DMS153 treated with DMSO at 0.1 percent for 48 hours (cell line): ENCODE measurements at regions not wholly inside any gene's neighbourhood (a gene's known extent, or its start where the extent isn't known, plus 50 kb on each side); places are given as distances from the start of the nearest gene placed in this dataset.

Source experiments
- DNase-seq: peaks from one replicate; lab custom pipeline; 2025; ENCODE audit not compliant: unreplicated experiment; lab: John Stamatoyannopoulos, UW

DNA sequence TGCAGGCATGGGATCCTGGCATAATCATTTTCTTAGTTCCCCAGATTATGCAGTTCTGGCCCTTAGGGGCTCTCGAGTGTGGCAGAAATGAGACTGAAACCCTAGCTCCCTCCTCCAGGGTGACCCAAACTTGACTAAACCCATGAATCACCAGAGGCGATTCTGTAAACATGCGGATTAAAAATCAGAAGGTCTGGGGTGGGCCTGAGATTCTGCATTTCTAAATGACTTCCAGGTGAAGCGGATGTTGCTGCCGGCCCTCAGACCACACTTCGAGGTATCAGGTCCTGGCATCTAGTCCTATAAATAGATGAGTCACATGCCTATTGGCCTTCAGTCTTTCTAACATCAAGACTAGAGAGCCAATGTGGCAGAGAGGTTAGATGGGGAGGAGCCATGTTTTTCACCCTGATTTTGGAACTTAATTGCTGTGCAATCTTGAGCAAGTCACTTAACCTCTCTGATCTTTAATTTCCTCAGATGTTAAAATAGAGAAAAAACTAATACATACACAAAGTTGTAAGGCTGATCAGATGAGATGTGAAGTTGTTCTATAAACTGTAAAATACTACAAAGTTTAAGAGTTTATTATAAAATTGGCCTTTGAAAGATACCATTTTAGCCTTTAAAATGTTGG, 431.2 kb downstream of the FOXO1 start:
- no peak for DNase-seq

DNA sequence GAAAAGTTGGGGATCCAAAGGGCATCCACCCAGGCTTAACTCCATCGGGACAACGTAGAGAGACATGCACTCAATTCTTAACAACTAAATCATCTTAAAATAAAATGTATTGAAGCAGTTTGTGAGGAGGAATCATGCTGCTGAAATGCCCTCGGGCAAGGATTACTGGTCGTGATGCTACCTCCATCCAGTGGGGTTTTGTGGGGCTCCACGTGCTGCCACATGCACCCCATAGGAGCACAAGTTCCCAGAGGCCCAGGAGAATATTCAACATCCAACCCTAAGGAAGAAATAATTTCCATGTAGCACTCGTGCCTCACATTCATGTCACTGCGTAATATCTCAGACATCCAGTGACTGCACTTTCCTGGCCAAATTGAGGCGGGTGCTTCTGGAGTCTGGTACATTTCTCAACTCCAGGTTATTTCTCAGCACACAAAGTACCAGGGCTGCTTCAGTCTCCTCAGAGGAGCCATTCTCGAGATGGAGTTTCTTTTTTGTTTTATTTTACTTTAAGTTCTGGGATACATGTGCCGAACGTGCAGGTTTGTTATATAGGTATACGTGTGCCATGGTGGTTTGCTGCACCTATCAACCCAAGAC, 429.8 kb downstream of the FOXO1 start:
- no peak for DNase-seq

DNA sequence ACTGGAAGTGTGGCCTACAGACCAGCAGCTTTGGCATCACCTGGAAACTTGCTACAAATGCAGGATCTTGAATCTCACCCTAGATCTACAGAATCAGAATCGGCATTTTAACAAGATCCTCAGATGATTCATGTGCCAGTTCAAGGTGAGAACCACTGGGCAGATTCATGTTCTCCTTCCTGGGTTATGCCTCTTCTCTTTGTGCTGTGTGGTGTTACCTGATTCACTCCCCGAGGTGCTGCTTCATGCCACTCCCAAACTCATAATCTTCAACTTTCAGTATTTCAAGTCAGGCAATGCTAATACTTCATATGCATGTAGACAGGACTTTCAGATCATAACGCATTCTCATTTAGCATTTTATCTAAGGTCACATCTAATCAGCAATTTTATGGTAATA, 427.7 kb downstream of the FOXO1 start:
- DNase-seq, result no peak

DNA sequence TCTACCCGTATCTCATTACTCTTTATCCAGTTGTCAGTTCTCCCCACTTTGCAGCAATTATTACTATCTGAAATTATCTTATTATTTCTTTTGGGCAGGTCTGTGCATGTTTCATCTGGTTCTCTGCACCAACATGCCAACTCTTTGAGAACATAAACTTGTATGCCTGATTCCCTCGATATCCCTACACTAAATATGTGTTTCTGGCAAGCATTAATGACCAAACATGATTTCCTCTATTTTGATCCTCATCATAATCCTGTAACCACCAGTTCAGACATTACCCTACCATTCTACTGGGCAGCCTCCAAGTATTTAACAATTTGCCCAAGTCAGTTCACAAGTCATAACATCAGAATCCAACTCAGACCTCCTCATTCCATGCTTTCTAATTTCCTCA, 426.1 kb downstream of the FOXO1 start:
- no peak for DNase-seq

DNA sequence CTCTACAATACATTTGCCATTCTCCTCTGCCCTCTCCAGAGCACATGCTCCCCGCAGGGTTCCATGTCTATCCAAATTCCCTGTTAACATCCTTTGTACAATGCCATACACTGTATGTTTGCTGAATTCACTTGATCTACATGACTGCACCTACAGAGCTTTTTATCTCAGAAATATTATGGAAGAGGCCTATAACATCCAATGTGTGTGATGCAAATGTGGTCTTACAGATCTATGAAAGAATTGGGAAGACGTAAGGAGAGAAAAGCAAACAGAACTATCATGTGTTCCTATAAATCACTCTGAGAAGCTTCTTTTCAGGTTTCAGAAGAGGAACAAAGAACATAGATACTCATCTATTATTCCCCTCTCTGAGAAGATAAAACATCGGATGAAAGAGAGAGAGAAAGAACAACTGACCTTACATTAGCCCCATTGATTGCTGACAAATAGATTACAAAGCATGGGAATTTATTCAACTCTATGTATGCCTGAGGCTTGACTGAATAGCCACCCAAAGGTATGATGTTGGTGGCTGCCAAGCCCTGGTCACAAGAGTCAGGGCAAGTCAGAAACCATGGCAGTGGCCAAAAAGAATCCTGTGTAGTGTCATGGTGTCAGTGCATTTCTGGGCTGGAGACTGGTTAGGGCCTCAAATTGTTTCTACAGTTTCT, 425.2 kb downstream of the FOXO1 start:
- DNase-seq, result no peak

DNA sequence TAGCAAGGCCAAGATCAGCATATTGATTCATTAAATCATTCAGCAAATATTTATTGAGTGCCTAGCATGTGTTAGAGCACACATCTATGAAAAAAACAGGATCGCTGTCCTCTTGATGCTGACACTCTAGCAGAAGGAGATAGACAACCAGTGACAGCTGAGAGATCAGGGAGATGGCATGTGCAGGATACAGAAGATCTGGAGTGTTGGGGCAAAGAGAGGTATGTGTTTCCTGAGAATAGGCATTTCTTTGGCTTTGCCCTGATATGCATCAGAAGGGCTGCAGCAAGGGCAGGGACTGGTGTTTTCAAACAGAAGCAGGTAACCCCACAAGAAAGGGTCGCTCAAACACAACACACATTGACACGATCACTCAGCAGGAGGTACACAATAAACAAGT, 423.4 kb downstream of the FOXO1 start:
- no peak for DNase-seq

DNA sequence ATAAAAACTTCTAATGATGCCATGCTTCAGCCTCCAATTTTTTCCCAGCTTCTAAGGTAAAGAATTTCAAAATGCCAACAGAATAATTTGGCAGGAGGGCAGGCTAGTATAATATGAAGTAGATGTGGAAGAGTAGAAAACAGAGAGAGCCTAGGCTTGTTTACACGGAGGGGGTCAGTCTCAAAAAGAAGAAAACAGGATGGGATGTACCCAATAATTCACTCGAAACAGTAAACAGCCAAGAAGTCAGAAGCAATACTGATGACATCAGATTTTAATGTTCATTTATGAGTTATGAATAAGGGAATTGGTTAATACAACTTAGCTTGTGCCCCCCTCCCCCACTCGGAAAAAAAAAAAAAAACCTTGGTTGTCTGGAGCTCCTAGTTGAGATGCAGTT, 422.5 kb downstream of the FOXO1 start:
- no peak for DNase-seq

DNA sequence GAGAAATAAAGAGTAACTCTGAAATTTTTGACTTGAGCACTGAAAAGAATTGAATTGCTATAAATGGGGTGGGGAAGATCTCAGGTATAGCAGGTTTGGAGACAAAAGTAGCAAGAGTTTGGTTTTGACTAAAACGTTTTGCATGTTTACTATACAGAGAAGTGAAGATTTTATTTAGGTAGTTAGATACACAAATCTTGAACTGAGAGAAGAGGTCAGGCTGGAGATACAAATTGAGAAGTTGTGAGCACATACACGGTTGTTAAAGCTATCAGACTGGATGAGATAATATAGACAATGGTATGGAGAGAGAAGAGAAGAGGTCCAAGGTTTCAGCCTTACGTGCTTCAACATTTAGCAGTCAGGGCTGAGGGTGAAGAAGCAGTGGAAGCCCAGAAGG, 420.9 kb downstream of the FOXO1 start:
- no peak for DNase-seq

DNA sequence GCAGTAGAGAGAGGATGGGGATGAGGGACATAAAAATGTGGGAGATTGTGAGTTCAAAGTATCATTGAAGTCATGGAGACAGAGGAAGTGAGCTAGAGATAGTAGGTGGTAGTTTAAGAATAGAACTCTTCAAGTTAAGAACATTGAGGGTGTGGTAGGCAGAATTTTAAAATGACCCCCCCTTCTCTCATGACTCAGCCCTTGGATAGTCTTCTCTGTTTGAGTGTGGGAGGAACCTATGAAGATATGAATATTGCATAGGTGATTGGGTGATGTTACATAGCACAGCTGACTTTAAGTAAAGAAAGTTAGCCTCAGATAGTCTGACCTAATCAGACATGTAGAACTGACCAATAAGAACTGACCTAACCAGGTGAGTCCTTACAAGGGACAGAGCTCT, 418.6 kb downstream of the FOXO1 start:
- DNase-seq, result no peak

DNA sequence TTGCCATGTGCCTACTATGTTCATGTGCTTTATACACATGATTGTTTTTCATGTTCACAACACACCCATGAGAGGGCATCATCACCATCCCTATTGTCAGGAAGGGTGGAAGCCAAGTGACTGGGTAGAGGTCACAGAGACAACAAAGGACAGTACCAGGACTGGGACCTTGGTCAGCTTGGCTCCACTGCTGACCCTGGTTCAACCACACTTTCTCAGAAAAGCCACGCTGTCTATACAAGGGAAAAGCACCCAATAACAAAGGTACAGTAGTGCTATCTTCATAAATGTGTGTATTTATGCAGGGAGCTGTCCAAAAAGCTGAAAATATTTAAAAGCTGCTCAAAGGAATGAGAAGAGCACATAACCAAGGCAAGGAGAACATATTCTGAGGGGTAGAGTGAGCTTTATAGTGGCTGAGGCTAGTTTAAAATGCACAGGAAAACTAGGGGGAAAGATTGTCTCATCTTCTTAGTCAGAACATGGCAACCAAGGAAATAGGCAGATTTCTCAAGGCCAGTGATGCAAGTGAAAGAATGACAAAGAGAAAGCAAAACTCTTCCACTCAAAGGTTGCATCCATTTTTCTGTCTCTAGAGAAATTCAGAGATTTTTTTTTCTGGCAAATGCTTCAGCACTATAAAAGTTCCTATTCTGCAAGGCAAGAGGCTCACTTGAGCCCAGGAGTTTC, 415.0 kb downstream of the FOXO1 start:
- DNase-seq, result no peak

DNA sequence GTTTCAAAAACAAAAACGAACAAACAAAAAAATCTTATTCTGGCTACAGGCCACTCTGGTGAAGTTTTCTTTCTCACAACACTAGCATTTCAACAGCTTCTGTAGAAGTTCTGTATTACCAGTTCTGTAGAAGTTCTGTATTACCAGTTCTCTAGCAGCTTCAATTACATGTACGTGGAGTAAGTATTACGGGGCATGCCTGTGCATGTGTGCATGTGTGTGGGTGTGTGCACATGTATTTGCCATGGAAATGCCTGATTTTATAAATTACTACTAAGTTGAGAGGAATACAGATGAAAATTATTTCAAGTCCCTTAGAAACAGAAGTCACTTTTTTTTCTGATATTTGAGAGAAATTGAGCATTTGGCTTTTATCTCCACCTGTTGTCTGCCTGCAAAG, 414.2 kb downstream of the FOXO1 start:
- no peak for DNase-seq

DNA sequence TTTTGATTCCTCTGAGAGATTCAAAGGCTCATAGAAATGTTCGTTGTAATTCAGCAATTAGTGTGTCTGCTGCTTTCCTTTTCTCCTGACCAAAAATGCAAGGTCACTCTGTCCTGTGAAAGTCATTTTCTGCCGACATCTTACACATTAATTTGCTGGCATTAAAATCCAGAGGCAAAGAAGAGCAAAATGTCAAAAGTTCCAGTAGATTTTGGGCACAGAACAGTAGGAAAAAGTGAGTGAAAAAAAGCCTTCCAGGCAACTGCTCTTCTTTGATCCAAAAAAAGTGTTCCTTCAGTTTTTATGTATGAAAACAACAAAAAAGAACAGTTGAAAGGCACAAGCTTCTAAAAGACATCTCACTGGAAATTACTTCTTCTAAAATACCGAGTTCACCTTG, 413.8 kb downstream of the FOXO1 start:
- no peak for DNase-seq

DNA sequence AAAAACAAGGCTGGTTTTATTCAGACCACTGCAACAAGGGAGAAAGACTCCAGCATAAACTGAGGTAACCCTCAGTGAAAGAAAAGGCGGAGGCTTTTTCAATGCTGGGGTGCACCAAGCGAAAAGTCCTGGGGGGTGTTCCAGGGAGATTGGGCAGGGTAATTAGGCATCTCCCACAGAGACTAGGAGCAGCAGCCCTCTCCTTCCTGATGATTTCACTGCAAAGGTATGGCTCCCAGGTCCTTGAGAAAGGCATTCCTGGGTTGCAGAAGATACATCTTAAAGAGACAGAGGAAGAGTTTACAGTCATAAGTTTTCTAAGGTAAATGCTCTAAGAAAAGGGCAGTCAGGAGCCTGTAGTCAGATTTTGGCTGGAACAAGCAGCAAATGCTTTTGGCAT, 412.0 kb downstream of the FOXO1 start:
- DNase-seq, result no peak

DNA sequence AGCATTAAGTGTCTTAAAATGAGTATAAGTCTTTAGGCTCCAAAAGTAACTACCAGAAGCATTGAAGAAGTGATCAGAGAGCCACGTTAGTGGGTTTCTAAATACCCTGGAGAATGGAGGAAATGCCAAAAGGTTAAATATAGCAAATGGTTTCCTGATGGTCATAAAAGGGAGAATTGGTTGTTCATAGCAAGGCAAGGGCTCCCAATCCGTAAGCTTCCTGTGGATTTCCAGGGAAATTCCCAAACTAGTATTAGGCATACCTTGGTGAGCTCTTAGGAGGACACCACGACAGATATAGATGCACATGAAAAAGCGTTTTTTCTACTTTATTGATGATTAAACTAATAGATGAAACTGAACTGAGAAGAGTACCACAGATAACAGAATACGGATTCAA, 410.9 kb downstream of the FOXO1 start:
- DNase-seq, result no peak

DNA sequence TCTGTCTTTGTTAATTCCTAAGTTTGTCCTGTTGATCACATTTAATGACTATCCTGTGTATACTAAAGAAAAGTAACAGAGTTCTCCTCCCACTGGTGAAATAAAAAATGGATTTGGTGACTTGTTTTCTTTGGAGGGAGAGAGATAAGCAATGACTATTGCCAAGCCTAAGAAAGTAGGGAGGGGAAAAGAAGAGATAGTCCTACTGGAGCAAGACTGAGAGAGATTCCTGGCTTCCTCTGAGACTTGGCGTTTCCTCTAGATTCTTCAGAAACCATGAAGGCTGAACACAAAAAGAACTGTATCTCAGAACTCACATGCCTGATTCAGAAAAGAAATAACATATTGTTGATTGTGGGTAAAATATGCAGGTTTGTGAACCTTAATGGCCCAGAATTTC, 406.5 kb downstream of the FOXO1 start:
- DNase-seq, result no peak

DNA sequence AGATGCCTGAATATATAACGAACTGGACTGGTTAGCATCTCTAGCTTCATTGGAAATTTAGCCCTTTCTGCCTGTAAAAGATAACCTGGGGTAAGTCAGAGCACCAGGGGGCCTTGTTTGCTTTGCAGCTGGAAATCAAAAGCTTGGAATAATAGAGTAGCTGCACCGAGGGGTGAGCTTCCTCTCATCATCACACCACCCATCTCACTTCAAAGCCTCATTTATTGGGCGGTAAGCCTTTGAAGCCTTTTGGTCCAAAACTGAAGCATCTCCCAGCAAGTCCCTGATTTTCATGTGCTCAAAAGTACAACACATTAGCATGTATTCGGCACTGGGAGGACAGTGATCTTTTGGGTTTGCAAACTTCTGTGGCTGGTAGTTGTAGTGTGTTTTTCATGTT, 405.1 kb downstream of the FOXO1 start:
- DNase-seq, result no peak

DNA sequence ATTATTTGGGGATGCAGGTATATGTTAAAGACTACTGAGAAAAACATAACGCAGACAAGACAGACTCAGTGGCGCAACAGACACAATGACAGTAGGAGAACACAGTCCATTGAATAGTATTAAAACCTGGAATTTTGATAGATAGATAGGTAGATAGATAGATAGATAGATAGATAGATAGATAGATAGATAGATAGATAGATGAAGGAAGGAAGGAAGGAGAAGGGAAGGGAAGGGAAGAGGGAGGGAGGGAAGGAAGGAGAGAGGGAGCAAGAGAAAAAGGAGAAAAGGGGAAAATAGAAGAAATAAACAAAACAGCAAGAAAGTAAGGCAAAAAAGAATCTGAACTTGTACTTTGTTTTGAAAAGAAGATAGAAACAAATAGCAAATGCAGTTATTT, 404.5 kb downstream of the FOXO1 start:
- no peak for DNase-seq

DNA sequence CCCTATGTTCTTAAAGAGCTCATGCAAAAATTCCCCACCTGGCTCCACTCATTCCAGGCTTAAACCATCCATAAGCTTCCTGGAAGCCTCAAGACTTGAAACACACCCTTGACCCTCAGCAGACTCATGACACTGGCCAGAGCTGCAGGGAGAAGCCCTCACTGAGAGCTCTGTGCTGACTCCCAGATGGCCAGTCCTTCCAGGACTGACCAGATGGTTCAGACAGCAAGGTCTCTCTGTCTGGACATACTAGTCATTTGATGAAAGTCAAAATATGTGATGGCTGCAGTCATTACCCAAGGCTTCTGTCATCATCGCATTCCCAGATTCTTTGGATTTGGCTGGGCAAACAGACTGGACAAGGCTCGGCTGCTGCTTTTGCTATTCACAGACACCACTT, 397.4 kb downstream of the FOXO1 start:
- no peak for DNase-seq

DNA sequence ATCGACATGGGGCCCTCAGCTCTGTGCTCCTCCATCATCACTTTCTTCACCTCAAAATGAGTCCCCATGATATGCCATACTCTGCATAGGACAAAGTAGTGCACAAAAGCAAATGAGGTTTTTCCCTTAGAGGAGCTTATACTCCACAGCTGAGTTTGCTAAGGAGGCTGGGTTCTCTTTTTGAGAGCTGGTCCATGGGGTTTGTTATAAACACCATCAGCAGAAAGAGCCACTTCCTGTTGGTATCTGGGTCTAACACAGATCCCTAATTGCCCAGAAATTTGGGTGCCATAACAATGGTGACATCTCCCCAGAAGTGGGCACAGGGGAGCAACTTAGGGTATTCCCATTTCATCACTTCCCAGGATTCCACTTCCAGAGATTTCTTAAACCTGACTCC, 395.7 kb downstream of the FOXO1 start:
- DNase-seq, result no peak

DNA sequence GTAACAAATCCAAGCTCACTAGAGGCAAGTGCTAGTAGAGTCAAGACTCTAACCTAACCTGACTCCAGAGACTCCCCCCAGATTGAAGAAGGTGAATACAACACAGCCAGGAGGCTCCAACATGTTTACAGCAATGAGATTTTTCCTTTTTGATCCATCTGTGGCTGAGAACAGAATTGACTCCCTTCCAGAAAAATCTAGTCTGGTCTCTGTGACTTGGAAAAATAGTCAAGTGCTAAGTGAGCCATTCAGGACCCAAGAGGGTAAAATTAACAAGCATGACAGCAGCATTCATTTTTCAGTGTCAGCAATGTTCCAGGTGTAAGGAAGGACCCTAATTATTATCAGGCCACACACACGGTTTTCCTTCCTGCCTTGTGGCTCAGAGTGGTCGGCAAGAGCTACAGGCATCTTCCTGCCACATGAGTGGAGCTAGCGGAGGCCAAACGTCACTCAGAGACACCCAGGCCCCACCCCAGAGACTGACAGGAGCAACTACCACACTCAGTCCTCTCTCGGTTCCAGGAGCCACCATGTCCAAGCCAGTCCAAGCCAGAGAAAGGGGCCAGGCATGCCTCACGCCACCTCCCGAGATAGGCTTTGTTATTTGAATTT, 395.1 kb downstream of the FOXO1 start:
- no peak for DNase-seq

DNA sequence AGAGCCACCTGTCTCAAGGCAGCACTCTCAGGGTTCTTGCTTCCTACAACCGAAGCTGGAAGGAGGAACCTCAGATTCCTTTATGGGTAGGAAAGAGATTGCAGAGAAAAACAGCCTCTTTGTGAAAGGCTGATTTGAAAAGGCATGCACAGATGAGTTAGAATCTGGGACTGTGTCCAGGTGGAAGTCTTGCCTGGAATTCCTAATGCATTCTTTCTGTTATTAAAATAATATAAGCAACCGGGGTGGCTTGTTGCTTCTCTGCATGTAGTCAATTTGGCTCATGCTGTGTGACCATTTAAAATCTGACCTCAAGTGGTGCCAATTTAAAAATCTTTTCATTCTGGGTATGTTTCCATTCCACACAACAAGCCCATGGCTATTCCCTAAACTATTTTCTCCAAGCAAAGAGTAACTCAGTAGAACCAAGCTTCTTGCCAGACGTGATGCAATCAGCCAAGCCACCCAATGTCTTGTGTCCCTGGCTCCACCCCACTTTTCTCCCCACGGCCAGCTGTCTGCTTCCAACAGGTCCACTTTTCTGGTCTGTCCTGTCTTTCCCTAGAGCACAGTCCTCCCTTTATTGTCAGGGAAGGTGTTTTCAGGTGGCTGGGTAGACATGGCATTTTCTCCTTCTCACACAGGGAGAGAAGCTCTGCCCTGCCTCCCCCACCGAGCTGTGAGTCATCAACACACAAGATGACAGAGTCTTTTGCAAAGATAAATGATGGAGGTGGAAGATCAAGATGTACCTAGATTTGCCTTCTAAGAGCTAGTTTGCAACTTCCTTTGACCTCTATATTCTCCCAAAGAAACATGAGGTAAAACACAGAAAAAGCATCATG, 394.3 kb downstream of the FOXO1 start:
- DNase-seq, result no peak
